ENCODE measurements at regions not wholly inside any gene's neighbourhood (a gene's known extent, or its start where the extent isn't known, plus 50 kb on each side); places are given as distances from the start of the nearest gene placed in this dataset.

- TF ChIP-seq EZH2 (IDR thresholded peaks at IDR 0.05; ENCODE audit: borderline replicate concordance, low read depth, low read length, poor library complexity, severe bottlenecking) (no peak), CTCF (conservative IDR thresholded peaks at IDR 0.05; ENCODE audit: low read depth, low read length) (no peak)
Observed at GRCh38 chr4:178142724-178143123, 700.5 kb upstream of the AGA start.
